ENCODE measurements at regions not wholly inside any gene's neighbourhood (a gene's known extent, or its start where the extent isn't known, plus 50 kb on each side); places are given as distances from the start of the nearest gene placed in this dataset.

- TF ChIP-seq RXRA (IDR thresholded peaks at IDR 0.05) (no peak), CTCF (IDR thresholded peaks at IDR 0.05; ENCODE audit: low read depth, low read length, missing input control) (no peak), GABPA (IDR thresholded peaks at IDR 0.05 in 1 of 2, conservative IDR thresholded peaks at IDR 0.05 in 1 of 2) (no peak), ZBTB33 (IDR thresholded peaks at IDR 0.05) (no peak), REST (IDR thresholded peaks at IDR 0.05) (no peak), TAF1 (conservative IDR thresholded peaks at IDR 0.05) (no peak), MAX (IDR thresholded peaks at IDR 0.05) (no peak)
Observed at GRCh38 chr5:124883681-124884080, 137.2 kb upstream of the ZNF608 start.

All from liver (tissue), 3 donors.